ENCODE measurements at regions not wholly inside any gene's neighbourhood (a gene's known extent, or its start where the extent isn't known, plus 50 kb on each side); places are given as distances from the start of the nearest gene placed in this dataset.

DNA sequence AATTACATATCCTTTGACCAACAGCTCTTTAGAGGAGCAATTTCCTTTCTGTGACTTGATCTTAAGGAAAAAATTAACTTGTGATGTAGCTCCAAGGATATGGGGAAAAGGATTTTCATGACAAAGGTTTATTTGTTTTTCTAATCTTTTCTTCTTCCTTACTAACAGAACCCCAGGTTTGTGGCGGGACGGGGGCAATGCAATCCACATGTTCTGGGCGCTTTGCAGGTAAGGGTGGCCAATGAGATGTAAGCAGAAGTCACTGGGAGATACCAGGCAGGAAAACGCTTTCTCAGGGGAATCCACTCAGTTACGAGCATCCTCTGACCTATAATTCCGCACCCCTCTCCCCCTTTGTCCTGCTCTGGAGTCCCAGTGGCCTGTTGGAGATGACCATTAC lies 122.0 kb downstream of the MRPS6 start:
- TF ChIP-seq EZH2 (IDR thresholded peaks at IDR 0.05; ENCODE audit: borderline replicate concordance, low read length) (no peak), CTCF (conservative IDR thresholded peaks at IDR 0.05 in 1 of 2, IDR thresholded peaks at IDR 0.05 in 1 of 2; ENCODE audit: extremely low read depth in 1 of 2, insufficient read depth in 1 of 2, low read depth in 1 of 2, low read length in 2 of 2) (no peak)

Data from mammary epithelial cell (primary cell).